GM19372 (cell line): ENCODE measurements at regions not wholly inside any gene's neighbourhood (a gene's known extent, or its start where the extent isn't known, plus 50 kb on each side); places are given as distances from the start of the nearest gene placed in this dataset.
"Not testable (repeated sequence)": the region's sequence is repeated elsewhere in the genome, so short reads cannot be mapped to it uniquely, and the experiment has no call there.

Experiments used
- ATAC-seq: cut with Tn5 transposase; IDR thresholded peaks from one replicate; pipeline ENCODE4 v1.9.1; 2021; ENCODE audit warnings: mild to moderate bottlenecking, low read depth, moderate library complexity; ENCODE audit not compliant: unreplicated experiment

DNA sequence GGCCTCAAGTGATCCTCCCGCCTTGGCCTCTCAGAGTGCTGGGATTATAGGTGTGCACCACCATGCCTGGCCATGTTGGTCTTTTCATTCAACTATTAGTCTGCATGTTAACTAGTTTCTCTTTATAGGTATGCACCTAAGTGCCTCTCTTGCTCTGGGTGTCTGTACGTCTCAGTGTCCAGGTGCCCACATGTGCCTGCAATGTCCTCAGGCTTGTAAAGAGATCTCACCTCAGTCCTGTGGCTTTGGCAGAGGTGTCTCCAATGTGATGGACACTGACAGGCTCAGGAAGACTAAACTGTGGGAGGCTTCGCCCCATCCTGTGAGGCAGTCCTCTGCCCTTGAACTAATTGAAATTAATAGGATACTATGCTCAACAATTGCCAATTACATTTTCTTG is 526.3 kb downstream of the PTPRU start:
- no peak for ATAC-seq

DNA sequence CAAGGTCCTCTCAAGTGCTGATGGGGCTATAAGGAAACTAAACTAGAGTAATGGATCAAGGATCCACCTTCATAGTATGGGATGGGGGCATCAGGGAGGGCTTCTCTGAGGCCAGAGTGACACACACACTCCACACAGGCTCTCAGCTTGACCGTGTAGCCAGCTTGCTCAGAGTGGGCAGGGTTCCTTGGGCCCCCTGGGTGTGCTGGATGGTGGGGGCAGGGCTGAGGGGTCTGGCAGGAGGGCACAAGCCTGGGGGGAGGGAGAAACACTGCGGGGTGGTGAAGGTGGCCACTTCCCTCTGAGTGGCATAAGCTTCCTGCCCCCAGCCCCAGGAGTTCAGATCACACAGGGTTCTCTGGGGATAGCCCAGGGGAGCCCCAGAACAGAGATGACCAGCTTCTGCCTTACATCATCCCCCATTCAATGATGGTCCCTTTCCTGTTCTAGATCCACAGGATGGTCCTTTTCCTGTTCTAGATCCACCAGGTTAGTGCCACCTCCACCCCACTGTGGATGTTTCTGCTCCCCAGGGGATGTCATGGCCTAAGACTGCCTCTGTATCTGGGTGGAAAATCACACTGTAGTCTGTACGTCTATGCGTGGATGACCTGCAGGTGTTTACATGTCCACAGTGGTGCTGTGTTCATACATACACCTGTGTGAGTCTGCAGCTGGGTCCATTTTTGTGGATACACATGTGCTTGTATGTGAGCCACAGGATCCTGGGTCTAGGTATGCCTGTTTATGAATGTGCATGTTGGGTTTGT is 525.0 kb downstream of the PTPRU start:
- no peak for ATAC-seq

DNA sequence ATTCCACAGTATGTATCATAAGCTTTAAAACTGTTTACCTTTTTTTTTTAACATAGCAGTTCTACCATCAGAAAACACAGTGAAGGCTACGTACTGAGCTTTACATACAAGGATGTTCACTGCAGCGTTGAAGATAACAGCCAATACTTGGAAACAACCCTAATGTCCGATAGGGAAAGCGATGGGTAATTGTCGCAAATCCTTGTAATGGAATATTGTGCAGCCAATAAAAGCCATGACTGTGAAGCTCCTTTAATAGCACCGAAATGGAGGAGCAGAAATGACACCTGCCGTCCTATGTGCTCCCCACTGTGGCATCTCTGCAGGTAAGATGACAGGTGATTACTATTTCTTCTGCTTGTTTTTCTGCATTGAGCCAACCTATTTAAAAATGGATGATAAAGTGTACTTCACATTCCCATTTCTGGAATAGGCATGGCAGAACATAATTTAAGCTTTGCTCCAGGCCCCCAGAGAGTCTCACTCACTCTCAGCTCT is 523.8 kb downstream of the PTPRU start:
- ATAC-seq = no peak

DNA sequence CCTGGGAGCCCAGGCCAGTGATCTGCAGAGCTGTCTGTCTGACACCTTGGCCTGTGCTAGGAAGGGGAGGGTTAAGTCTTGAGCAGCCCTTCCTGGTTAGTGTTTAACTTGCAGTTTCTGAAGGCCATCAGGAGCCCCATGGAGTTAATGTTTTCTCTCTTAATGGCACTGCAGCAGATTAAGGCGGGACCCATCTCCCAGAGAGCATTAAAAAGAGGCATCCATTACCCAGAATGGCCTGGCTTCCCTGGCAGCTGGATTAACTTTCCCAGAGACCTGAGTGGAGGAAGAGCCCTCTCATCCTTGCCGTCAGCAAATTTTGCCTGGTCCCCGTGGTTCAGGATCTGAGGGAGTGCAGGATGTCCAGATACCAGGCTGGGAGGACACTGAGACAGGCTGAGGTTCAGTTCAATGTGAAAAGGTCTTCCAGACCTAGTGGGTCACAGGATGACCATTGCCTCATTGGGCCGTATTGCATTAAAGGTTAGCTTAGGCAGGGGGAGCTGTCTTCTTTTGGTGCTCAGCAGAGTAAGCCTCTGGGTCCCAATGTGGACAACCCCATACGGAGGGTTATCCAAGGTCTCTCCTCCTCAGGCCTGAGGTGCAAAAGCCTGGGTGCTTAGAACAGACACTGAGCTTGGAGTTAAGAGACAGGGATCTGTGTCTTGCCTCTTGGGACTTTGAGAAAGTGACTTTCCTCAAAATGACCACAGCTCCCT is 522.6 kb downstream of the PTPRU start:
- ATAC-seq = no peak

DNA sequence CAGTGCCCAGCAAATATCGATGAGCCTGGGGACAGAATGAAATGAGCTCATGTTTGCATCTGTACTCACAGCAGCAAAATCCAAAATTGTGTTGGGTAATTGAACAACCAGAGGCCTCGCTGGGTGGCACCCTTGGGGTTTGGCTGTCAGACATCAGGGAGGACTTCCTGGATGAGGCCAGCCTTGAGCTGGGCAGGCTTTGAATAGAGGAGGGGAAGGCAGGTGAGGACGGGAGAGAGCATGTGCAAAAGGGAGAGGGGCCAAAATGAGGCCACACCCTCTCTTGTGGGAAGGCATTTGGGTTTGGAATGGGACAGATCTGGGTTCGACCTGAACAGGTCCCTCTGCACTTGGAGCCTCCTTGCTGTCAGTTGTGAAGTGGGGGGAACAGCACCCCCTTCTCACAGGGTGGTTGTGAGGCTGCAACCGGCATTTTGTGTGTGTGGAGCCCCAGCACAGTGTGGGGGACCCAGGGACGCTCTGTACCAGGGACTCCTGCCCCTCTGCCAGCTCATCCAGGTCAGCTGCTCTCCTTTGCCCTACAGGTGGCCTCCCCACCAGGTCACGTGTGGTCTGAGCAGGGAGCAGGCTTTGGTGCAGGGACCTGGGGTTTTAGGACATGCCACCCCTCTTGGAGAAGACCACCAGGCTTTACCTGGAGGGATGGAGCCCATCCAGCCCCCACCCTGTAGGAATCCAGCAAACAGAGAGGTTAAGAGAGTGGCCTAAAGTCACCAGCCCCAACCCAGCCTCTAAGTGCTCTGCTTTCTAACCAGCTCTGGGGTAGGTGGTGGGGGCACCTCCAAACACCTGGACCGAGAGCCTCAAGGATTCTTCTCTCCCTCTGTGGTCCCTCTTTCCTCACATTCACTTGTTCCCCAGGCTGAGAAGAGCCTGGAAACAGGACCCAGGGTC is 521.8 kb downstream of the PTPRU start:
- no peak for ATAC-seq

DNA sequence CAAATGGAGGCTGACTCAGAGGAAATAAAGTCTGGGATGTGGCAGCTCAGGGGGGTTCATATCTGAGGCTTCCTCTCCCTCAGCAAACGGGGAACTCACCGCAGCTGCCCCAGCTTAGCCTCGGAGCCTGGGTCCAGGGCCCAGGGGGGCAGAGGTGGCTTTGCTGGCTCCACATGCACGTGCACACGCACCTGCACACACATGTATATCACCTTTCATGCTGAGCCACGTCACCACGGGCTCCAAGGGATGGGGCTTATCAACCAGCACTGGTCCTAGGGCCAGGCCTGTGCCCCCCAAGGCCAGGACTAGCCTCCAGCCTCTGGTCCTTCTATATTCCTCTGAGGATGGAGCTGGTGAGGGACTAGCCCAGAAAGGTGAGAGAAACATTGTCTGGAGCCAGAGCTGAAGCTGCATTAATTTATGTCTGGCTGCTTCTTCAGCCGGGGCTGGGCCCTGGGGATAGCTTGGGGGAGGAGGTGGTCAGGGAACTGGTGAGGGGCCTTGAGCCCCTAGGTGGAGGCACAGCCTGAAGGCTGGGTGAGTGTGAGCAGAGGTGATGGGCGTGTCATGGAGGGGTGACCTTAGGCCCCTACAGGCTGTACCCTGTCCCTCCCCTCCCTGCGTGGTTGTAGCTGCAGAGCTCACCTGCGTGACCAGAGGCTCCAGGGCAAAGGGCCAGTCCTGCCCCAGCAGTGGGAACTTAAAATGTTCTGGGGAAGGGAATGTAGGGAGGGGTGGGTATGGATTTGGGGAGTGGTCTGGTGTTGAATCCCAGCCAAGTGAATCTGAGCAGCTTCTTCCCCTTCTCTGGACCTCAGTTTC is 520.8 kb downstream of the PTPRU start:
- no peak for ATAC-seq

DNA sequence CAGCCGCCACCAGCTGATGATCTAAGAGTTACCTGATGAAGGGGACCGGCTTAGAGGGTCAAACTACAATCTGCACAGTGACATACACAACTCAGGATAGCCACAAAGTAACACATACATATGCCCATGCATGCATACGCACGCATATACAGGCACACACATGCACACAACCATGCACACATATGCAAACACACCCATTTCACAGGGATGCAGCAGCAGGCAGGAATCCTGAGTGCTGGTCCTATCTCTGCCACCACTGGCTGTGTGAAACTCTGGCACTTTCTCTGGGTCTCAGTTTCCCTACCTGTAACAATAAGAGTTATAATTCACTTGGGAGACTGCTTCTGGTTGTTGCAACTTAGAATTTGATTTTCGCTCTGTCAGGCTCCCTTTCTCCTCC is 520.2 kb downstream of the PTPRU start:
- no peak for ATAC-seq

DNA sequence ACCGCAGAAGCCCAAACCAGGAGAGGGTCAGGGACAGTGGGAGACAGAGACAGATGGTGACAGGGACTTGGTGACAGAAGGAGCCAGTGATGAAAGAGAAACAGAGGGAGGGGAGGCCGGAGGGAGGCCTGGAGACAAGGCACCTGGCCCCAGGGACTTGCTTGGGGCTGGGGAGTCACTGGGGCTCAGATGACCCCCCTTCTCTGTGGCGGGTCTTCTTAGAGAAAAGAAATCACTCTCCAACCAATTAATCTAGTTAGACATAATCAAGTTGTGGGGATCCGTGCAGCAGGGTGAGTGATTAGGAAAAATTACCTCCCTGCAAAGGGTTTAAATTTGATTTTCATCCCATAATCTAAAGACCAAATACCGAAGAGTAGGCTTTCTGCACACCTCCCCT is 519.8 kb downstream of the PTPRU start:
- no peak for ATAC-seq

DNA sequence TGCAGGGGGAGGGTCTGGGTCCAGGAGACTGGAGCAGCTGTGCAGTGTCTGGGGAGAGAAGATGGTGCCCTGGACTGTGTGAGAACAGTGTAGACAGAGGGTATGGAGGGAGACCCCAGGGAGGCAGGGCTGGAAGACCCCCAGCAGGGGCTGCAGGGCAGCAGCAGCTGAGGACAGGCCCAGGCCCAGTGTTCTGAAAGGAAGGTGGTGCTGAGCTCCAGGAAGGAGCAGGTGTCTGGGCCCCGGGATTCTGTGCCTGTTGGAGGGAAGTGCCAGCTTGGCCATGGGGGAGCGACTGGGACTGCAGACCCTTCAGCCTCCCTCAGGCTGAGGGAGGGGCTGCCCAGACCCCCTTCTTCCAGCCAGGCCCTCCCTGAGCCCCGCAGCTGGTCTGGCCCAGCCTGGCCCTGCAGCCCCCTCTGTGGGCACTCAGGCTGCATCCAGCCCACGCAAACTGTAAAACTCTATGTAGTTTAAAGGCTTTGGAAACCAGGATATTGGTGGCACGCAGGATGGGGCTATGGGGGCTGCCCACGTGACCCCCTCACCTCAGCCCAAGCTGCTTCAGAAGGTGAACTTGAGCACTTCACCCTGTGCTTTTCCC is 519.2 kb downstream of the PTPRU start:
- ATAC-seq = not testable (repeated sequence)

DNA sequence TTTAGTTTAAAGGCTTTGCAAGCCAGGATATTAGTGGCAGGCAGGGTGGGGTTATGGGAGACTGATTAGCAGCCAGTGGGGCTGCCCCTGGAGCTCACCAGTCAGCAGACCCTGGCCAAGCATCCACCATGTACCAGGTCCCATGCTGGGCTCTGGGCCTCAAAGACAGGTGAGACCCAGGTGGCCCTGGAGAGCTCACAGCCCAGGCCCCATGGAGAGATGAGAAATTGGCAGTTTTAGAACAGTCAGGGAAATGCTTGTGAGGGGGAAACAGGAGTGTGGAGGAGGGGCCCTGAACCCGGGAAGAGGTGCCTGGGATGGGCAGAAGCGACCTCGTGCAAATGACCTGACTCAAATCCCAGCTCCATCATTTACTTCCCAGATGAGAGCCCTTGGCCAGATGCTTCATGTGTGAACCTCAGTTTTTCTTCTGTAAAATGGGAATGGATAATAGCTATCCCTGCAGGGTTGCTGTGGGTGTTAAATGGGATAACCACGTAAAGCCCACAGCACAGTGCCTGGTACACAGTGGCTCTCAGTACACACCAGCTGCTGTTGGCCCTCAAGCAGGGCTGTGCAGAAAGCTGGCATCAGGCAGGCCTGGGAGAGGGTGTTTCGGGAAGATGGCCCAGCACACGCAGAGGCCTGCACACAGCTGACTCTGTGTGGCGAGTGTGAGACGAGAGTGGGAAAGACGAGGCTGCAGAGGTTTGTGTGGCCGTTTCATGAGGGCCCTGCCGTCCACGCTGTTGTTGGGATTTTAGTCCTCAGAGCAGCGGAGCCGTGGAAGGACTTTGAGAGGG is 518.5 kb downstream of the PTPRU start:
- ATAC-seq = no peak

DNA sequence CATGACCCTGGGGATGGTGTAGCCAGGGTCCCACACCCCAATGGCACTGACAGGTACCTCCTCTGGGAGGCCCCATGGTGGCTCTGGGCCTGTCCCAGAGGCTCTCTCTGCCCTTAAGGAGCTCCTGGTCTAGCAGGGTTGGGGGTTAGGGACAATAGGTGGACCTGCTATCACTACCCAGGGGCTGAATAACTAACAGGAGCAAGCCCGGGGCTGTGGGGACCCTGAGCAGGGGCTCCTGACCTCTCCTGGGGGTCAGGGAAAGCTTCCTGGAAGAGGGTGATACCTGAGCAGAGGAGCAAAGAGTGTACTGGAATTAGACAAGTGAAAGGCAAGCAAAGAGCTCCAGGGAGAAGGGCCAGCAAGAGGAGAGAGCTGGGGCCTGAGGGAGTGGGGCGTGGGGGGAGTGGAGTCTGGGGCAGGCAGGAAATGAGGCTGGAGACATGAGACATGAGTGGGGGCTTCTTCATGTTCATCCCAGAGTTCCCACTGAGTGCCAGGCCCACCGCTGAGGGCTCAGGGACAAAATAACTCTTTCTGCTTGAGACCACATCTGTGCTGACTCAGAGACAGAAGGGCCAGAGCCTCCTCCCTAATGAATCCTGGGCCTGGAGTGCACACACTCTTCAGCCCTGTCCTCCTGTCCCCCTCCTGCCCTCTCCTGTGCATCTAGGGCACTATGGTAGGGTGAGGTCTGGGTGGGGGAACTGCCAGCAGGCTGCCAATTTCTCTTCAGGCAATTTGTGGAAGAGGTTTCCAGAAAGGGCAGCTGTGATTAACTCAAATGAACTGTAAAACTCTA is 517.6 kb downstream of the PTPRU start:
- ATAC-seq = no peak

DNA sequence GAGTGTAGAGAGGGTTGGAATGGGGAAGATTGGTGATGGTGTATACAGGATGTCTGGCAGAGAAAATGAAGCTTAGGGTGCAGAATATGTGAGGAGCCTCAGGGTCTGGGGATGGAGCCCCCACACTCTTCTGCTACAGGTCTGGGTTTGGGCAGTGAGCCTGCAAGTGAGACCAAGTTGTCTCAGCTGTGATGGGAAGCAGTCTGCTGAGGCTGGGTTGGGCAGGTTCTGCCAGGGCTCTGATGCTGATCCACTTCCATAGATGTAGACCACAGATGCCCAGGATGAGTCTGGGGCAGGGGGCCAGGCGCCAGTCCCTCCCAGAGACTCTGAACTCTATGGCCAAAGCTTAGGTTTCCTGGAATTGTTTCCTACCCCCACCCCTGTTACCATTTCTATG is 516.9 kb downstream of the PTPRU start:
- no peak for ATAC-seq

DNA sequence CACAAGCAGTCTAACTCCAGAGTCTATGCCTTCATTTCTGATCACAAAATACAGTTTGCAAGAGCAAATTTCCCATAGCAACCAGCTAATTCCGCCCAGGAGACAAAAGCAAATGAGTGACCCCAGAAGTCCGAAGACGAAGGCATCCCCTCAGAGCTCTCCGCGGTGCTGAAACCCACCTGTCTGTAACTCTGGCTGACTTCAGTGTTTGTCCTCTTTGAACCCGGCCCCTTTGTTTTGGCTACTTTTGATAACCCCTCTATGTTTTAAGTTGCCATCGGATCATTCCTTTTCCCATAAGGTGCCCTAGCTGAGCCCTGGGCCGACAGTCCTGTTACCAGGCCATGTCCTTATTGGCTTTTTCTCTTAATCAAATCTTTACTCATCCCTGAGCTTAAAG is 515.8 kb downstream of the PTPRU start:
- no peak for ATAC-seq

DNA sequence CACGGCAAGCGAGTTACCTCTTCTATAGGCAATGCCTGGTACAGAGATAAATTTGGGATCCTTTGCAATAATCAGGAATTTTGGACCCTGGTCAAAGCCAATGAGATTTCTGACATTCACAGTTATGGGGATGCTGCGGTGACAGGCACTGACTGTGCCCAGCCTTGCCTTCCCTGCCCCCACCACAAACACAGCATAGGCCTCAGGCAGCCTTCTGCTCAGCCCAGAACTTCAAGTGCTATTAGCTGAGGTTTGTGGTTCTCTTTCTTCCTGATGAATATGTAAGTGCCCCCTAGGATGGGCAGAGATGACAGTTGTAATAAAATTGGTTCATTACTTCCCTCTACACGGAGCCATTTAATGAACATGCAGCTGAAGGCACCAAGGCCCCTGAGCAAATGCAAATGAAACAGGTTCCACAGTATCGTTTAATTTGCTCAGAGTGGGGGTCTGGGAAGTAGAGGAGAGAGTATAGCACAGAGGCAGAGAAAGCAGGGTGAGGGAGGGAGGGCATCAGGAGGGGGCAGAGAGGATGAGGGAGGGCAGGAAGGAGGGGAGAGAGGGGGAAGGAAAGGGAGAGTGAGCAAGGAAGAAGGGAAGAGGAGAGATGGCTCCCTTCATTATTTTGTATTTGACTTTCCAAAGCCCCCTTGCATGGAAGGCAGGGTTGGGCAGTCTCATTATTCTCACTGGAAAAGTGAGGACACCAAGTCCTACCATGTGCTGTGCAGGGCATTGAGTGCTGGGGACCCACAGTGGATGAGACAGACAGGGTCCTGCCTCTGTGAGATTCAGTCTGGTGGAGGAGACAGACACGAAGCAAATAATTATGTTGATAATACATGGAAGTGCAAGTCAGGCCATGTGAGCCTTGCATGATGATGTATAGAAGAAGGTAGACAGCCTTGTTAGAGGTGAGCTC is 513.0 kb downstream of the PTPRU start:
- no peak for ATAC-seq

DNA sequence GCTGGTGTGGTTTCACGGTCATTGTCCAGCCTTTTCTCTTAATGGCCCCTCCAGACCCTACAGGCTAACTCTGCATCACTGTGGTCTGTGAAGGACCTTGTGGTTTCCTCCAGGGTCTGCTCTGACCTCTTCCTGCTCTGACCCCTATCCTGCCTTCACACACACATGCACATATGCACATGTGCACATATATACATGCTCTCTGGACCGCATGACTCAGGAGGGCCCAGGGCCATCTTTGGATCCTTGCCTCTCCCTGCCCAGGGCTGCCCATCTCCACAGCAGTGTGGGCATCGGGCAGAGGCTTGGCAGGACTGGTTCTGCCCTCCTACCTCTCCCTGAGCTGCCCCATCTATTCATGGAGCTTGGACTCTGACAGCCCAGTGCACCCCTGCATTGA is 510.9 kb downstream of the PTPRU start:
- no peak for ATAC-seq

DNA sequence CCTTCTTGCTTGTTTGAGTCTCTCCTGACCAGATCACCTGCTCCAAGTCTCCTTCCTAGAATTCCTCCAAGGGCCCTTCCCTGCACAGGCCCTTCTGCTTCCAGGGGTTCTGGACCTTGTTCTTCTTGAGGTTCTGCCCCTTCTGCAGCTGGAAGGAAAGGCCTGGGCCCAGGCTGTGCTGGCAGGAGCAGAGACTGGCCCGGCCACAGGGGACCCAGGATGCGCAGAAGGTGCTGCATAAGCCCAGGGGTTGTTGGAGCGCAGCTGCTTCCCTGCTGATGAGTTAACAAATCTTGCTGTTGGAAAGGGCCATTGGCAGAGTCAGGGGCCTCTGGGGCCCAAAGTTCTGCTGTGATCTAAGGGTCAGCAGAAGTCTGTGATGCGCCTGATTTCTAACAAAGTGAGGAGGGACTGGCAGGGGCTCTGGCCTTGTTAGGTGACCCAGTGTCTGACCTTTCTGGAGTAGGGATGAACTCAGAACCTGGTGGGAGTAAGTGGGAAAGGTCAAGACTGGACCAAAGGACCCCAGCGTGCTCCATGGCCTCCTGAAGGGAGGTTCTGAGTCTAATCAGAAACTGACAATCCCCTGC is 509.8 kb downstream of the PTPRU start:
- no peak for ATAC-seq
